H1 (cell line): ENCODE measurements at regions not wholly inside any gene's neighbourhood (a gene's known extent, or its start where the extent isn't known, plus 50 kb on each side); places are given as distances from the start of the nearest gene placed in this dataset.

Experiments used
- CTCF ChIA-PET: fragments of 300-600 bp; sonication (Branson Sonifier 250); formaldehyde crosslinking; loops from one replicate; lab custom pipeline; 2021; ENCODE audit not compliant: partially characterized antibody; lab: Charles Lee
- POLR2A ChIA-PET: fragments of 300-600 bp; sonication (Branson Sonifier 250); formaldehyde crosslinking; loops from one replicate; lab custom pipeline; 2021; ENCODE audit warnings: inconsistent platforms; ENCODE audit not compliant: partially characterized antibody; lab: Charles Lee
- DNase-seq, 2 experiments: peaks; one replicate each; pipeline versions ENCODE4 v3.0.0 to v3.0.0-alpha.2; 2010 to 2022; ENCODE audit warnings: low spot score in 2 of 2, low read depth in 1 of 2, mixed read lengths in 1 of 2
- FAIRE-seq: peaks from 2 replicates; lab custom pipeline; 2011; peaks lifted over from hg19 to GRCh38; lab: Jason Lieb, UNC
- H2AFZ ChIP-seq: 2 replicates; pipeline ENCODE4 v1.8.1; 2012; ENCODE audit warnings: low read length, inconsistent platforms
- H2AK5ac ChIP-seq: 2 replicates; pipeline ENCODE4 v1.6.1; 2013; ENCODE audit warnings: low read depth, low read length
- H2BK120ac ChIP-seq: replicated peaks from 2 replicates; pipeline ENCODE3; 2013; ENCODE audit warnings: low read depth, low read length, inconsistent platforms
- H2BK12ac ChIP-seq: 2 replicates; pipeline ENCODE4 v1.6.1; 2013; ENCODE audit warnings: low read depth, low read length
- H2BK15ac ChIP-seq: 2 replicates; pipeline ENCODE4 v1.6.1; 2013; ENCODE audit warnings: low read length
- H2BK20ac ChIP-seq: 2 replicates; pipeline ENCODE4 v1.6.1; 2013; ENCODE audit warnings: low read length
- H2BK5ac ChIP-seq: 2 replicates; pipeline ENCODE4 v1.6.1; 2013; ENCODE audit warnings: low read depth, low read length
- H3K14ac ChIP-seq: 2 replicates; pipeline ENCODE4 v1.6.1; 2013; ENCODE audit warnings: inconsistent platforms; ENCODE audit not compliant: insufficient read length
- H3K18ac ChIP-seq: 2 replicates; pipeline ENCODE4 v1.6.1; 2013; ENCODE audit warnings: low read length; ENCODE audit errors: extremely low read depth
- H3K23ac ChIP-seq: 2 replicates; pipeline ENCODE4 v1.6.1; 2013; ENCODE audit warnings: inconsistent platforms; ENCODE audit not compliant: insufficient read length
- H3K23me2 ChIP-seq: 2 replicates; pipeline ENCODE4 v1.6.1; 2013; ENCODE audit warnings: low read depth, low read length
- H3K27ac ChIP-seq: 2 replicates; pipeline ENCODE4 v1.6.1; 2011; ENCODE audit warnings: low read depth, low read length, inconsistent platforms
- H3K27me3 ChIP-seq, 4 experiments: replicated peaks in 1 of 4; 1 replicate in 1 of 4; 2 replicates in 3 of 4; pipeline versions ENCODE4 v1.6.1 to v1.8.1; 2011 to 2013; ENCODE audit warnings: low read length in 3 of 4, mild to moderate bottlenecking in 3 of 4, inconsistent platforms in 2 of 4, mixed read lengths in 2 of 4, moderate library complexity in 1 of 4; ENCODE audit not compliant: control insufficient read depth in 3 of 4, insufficient read depth in 3 of 4; ENCODE audit errors: extremely low read depth in 1 of 4
- H3K36me3 ChIP-seq, 4 experiments: 2 replicates each; pipeline versions ENCODE4 v1.6.1 to v1.8.1; 2011 to 2013; ENCODE audit warnings: mild to moderate bottlenecking in 4 of 4, low read length in 3 of 4, moderate library complexity in 2 of 4, control low read depth in 1 of 4, inconsistent platforms in 1 of 4; ENCODE audit not compliant: insufficient read depth in 4 of 4, control insufficient read depth in 2 of 4
- H3K4ac ChIP-seq: replicated peaks from 2 replicates; pipeline ENCODE3; 2013; ENCODE audit warnings: low read length, low read depth, mixed read lengths, inconsistent platforms; ENCODE audit not compliant: insufficient read length
- H3K4me1 ChIP-seq, 4 experiments: replicated peaks in 1 of 4; 1 replicate in 1 of 4; 2 replicates in 3 of 4; pipeline versions ENCODE4 v1.6.1 to v1.8.1; 2011 to 2013; ENCODE audit warnings: low read length in 3 of 4, inconsistent platforms in 2 of 4, mixed read lengths in 1 of 4; ENCODE audit not compliant: insufficient read depth in 4 of 4, control insufficient read depth in 3 of 4
- H3K4me2 ChIP-seq, 2 experiments: 2 replicates each; pipeline versions ENCODE4 v1.6.1 to v1.8.1; 2011 to 2013; ENCODE audit warnings: low read depth in 2 of 2, low read length in 2 of 2, control low read depth in 1 of 2, inconsistent platforms in 1 of 2, mild to moderate bottlenecking in 1 of 2; ENCODE audit not compliant: insufficient read depth in 1 of 2
- H3K4me3 ChIP-seq, 4 experiments: fragments of 200-600, 300-600 bp in 1 of 4; sonication (generic), shearing (Covaris generic), sonication (Bioruptor Twin) in 1 of 4; 2 replicates each; pipeline versions ENCODE4 v1.5.1 to v1.8.1; 2011 to 2016; ENCODE audit warnings: low read length in 4 of 4, low read depth in 3 of 4, control low read depth in 2 of 4, inconsistent platforms in 2 of 4, mild to moderate bottlenecking in 2 of 4, mixed read lengths in 1 of 4, moderate library complexity in 1 of 4; ENCODE audit not compliant: insufficient read depth in 2 of 4; ENCODE audit errors: extremely low read depth in 1 of 4
- H3K56ac ChIP-seq: replicated peaks from 2 replicates; pipeline ENCODE3; 2013; ENCODE audit warnings: low read depth, mild to moderate bottlenecking, mixed read lengths, low read length, inconsistent platforms; ENCODE audit not compliant: insufficient read length
- H3K79me1 ChIP-seq: 2 replicates; pipeline ENCODE4 v1.6.1; 2013; ENCODE audit warnings: low read depth, low read length, control low read depth
- H3K79me2 ChIP-seq, 2 experiments: 2 replicates each; pipeline versions ENCODE4 v1.6.1 to v1.8.1; 2012 to 2013; ENCODE audit warnings: low read length in 2 of 2, mild to moderate bottlenecking in 2 of 2, inconsistent platforms in 1 of 2; ENCODE audit not compliant: insufficient read depth in 2 of 2, control insufficient read depth in 1 of 2
- H3K9ac ChIP-seq, 4 experiments: replicated peaks in 1 of 4; 1 replicate in 1 of 4; 2 replicates in 3 of 4; pipeline versions ENCODE4 v1.6.1 to v1.8.1; 2011 to 2013; ENCODE audit warnings: low read depth in 3 of 4, low read length in 3 of 4, control low read depth in 2 of 4, mild to moderate bottlenecking in 2 of 4, moderate library complexity in 2 of 4, inconsistent platforms in 1 of 4; ENCODE audit errors: extremely low read depth in 1 of 4
- H3K9me3 ChIP-seq, 2 experiments: 2 replicates each; pipeline versions ENCODE4 v1.6.1 to v1.8.1; 2012 to 2013; ENCODE audit warnings: mild to moderate bottlenecking in 2 of 2, moderate library complexity in 2 of 2, control low read depth in 1 of 2, inconsistent platforms in 1 of 2, low read depth in 1 of 2, low read length in 1 of 2, mixed read lengths in 1 of 2; ENCODE audit not compliant: insufficient read depth in 2 of 2
- H4K20me1 ChIP-seq, 2 experiments: replicated peaks in 1 of 2; 2 replicates each; pipeline versions ENCODE3 to v1.8.1; 2011 to 2013; ENCODE audit warnings: inconsistent platforms in 2 of 2, low read length in 2 of 2, mild to moderate bottlenecking in 1 of 2; ENCODE audit not compliant: insufficient read depth in 2 of 2, control insufficient read depth in 1 of 2
- H4K5ac ChIP-seq: 2 replicates; pipeline ENCODE4 v1.6.1; 2013; ENCODE audit warnings: low read length, low read depth, mixed read lengths, inconsistent platforms; ENCODE audit not compliant: insufficient read length
- H4K8ac ChIP-seq: 2 replicates; pipeline ENCODE4 v1.8.0; 2013; ENCODE audit warnings: mild to moderate bottlenecking, moderate library complexity, low read length, inconsistent platforms; ENCODE audit not compliant: insufficient read depth; ENCODE audit errors: extremely low read depth
- H4K91ac ChIP-seq: replicated peaks from 2 replicates; pipeline ENCODE3; 2013; ENCODE audit warnings: low read length, mixed read lengths, inconsistent platforms; ENCODE audit not compliant: insufficient read length
- ATF2 ChIP-seq: IDR thresholded peaks from 2 replicates; pipeline ENCODE4 v1.6.1; 2012; ENCODE audit warnings: low read length, inconsistent platforms
- FOSL1 ChIP-seq: IDR thresholded peaks from 2 replicates; pipeline ENCODE4 v1.6.1; 2011; ENCODE audit warnings: mild to moderate bottlenecking, low read depth, low read length, moderate library complexity; ENCODE audit not compliant: insufficient read depth
- GABPA ChIP-seq: IDR thresholded peaks from 2 replicates; pipeline ENCODE4 v1.6.1; 2011; ENCODE audit warnings: mild to moderate bottlenecking, low read length, moderate library complexity, borderline replicate concordance; ENCODE audit not compliant: insufficient read depth
- HDAC2 ChIP-seq, 2 experiments: fragments of 300-600 bp in 1 of 2; sonication (generic) in 1 of 2; IDR thresholded peaks; 2 replicates each; pipeline ENCODE4 v1.6.1; 2011 to 2012; ENCODE audit warnings: low read depth in 2 of 2, low read length in 2 of 2, mild to moderate bottlenecking in 2 of 2, moderate library complexity in 2 of 2, borderline replicate concordance in 1 of 2, inconsistent platforms in 1 of 2
- JUN ChIP-seq: IDR thresholded peaks from 2 replicates; pipeline ENCODE4 v1.6.1; 2011; ENCODE audit warnings: low read depth, mild to moderate bottlenecking, improper control_type of control experiment, low read length
- KDM1A ChIP-seq: fragments of 200-600, 300-600 bp; sonication (generic); IDR thresholded peaks from 2 replicates; pipeline ENCODE4 v1.7.1; 2016; ENCODE audit warnings: mild to moderate bottlenecking, low read length, borderline replicate concordance
- KDM4A ChIP-seq: IDR thresholded peaks from one replicate; pipeline ENCODE4 v1.7.1; 2012; ENCODE audit warnings: low read depth, mild to moderate bottlenecking, moderate library complexity, low read length, inconsistent platforms; ENCODE audit not compliant: severe bottlenecking
- KDM5A ChIP-seq: fragments of 200-600 bp; IDR thresholded peaks from 2 replicates; pipeline ENCODE4 v1.7.1; 2012; ENCODE audit warnings: mild to moderate bottlenecking, low read length, inconsistent platforms, mixed read lengths
- NANOG ChIP-seq: IDR thresholded peaks from 2 replicates; pipeline ENCODE4 v1.6.1; 2011; ENCODE audit warnings: low read length, low read depth, mild to moderate bottlenecking, inconsistent platforms; ENCODE audit not compliant: insufficient read depth, poor library complexity, severe bottlenecking
- POLR2AphosphoS5 ChIP-seq: IDR thresholded peaks from 2 replicates; pipeline ENCODE4 v1.6.1; 2011; ENCODE audit warnings: low read depth, low read length
- RBBP5 ChIP-seq: IDR thresholded peaks from 2 replicates; pipeline ENCODE4 v1.7.1; 2012; ENCODE audit warnings: low read depth, mild to moderate bottlenecking, inconsistent platforms, low read length, moderate library complexity, borderline replicate concordance
- TAF1 ChIP-seq: IDR thresholded peaks from 2 replicates; pipeline ENCODE4 v1.6.1; 2011; ENCODE audit warnings: mild to moderate bottlenecking, low read depth, low read length
- ZNF274 ChIP-seq: IDR thresholded peaks from 2 replicates; pipeline ENCODE4 v1.7.0; 2012; ENCODE audit warnings: low read length, borderline replicate concordance; ENCODE audit errors: extremely low read depth
- WGBS, 2 experiments: shearing (Covaris generic) in 1 of 2; methylation state at CpG; one replicate each; pipeline versions ENCODE4 v1.1.6 to v1.1.7; 2013 to 2015; ENCODE audit warnings: low lambda C conversion rate in 2 of 2, mixed read lengths in 2 of 2, inconsistent platforms in 1 of 2, low coverage in 1 of 2, missing lambda C conversion rate in 1 of 2; ENCODE audit not compliant: insufficient replicate concordance in 2 of 2, insufficient coverage in 1 of 2, insufficient read length in 1 of 2; ENCODE audit errors: extremely low coverage in 1 of 2, missing lambda C conversion rate in 1 of 2; 5-methylcytosine and 5-hydroxymethylcytosine counted together

- 90% methylated on average over 4 of the region's 4 CpGs; no CpG with 5 or more reads in 1 of the 2 experiments for WGBS, 2 experiments
- no peak overlapping the region for H2BK15ac ChIP-seq
- H4K20me1 ChIP-seq, result no peaks in the 10 kb centered on the region
- H3K14ac ChIP-seq, result no peak overlapping the region
- H4K91ac ChIP-seq, result no peak overlapping the region
- H3K4me1 ChIP-seq, result no peaks in the 10 kb centered on the region
- no peaks in the 10 kb centered on the region for H3K36me3 ChIP-seq
- no peak overlapping the region for H4K5ac ChIP-seq
- no peak overlapping the region for H2AK5ac ChIP-seq
- ChIA-PET CTCF (interaction anchor here (0.7 to 1.5 kb wide), 3 partner anchors 8 to 52 kb away, joined by 3 to 9 read pairs (median 4); no protein-coding TSS in a partner anchor), POLR2A (no interaction called here)
- H2BK5ac ChIP-seq, result no peak overlapping the region
- no peak overlapping the region for H3K27ac ChIP-seq
- no peak overlapping the region for H4K8ac ChIP-seq
- no peak overlapping the region for H3K56ac ChIP-seq
- DNase-seq (no peak), FAIRE-seq (no peak)
- no peak overlapping the region for H2AFZ ChIP-seq
- H3K9ac ChIP-seq, result no peak overlapping the region
- H3K4me3 ChIP-seq, result no peak overlapping the region
- H3K9me3 ChIP-seq, result peaks cover 0 to 6% of the 10 kb centered on the region in 2 experiments; a peak in 1 of 4 replicates
- H3K79me2 ChIP-seq, result no peaks in the 10 kb centered on the region
- no peak overlapping the region for H2BK12ac ChIP-seq
- H3K79me1 ChIP-seq, result no peaks in the 10 kb centered on the region
- no peak overlapping the region for H3K4me2 ChIP-seq
- H2BK20ac ChIP-seq, result no peak overlapping the region
- no peak overlapping the region for H3K18ac ChIP-seq
- no peaks in the 10 kb centered on the region for H3K23me2 ChIP-seq
- H3K27me3 ChIP-seq, result no peaks in the 10 kb centered on the region
- no peak overlapping the region for H3K4ac ChIP-seq
- H3K23ac ChIP-seq, result no peak overlapping the region
- no peak overlapping the region for H2BK120ac ChIP-seq
- TF ChIP-seq RBBP5, result no peak
- no peak for TF ChIP-seq HDAC2 (IDR thresholded peaks at IDR 0.05; ENCODE audit: borderline replicate concordance in 1 of 2, low read depth in 2 of 2, low read length in 2 of 2)
- TF ChIP-seq NANOG, result no peak
- TF ChIP-seq KDM4A, result no peak
- TF ChIP-seq POLR2AphosphoS5, result no peak
- no peak for TF ChIP-seq FOSL1
- no peak for TF ChIP-seq KDM1A
- TF ChIP-seq TAF1, result no peak
- no peak for TF ChIP-seq JUN
- no peak for TF ChIP-seq ATF2
- no peak for TF ChIP-seq KDM5A
- TF ChIP-seq ZNF274, result no peak
- no peak for TF ChIP-seq GABPA
Observed at GRCh38 chr2:19695706-19696105, 206.1 kb downstream of the TTC32 start.
